ENCODE measurements at regions not wholly inside any gene's neighbourhood (a gene's known extent, or its start where the extent isn't known, plus 50 kb on each side); places are given as distances from the start of the nearest gene placed in this dataset.

DNA sequence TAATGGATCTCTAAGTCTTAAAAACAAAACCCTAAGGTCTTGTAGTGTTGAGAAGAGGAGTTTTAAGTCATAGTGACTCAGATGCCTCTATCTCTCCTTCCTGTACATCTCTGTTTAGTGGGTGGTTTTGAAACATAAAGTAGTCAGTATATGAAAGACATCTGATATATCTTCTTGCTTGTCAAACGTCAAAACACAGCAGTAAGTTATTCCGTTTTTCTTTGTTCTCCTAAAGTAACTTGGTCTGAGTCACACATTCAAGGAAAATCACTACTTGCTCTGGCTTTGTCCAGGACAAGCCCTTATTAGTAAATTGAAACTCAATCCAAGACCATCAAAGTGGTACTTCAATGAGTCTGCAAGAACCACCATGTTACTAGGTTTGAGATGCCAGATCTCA lies 1172.5 kb downstream of the BCL11B start:
- in situ Hi-C loops (cut with MboI; ENCODE audit: low sequenced_read_pairs): no loop called here
- Histone ChIP-seq H2BK5ac (ENCODE audit: low read depth, low read length, poor library complexity, severe bottlenecking) (no peak overlapping the region), H3K27me3 (ENCODE audit: control insufficient read depth, insufficient read depth, low read length) (no peaks in the 10 kb centered on the region), H3K4me2 (ENCODE audit: low read depth, low read length) (no peak overlapping the region), H3K4me1 (ENCODE audit: control insufficient read depth, insufficient read depth, low read length) (no peaks in the 10 kb centered on the region), H3K9me1 (ENCODE audit: insufficient read depth, low read length) (no peaks in the 10 kb centered on the region), H3K14ac (replicated peaks; ENCODE audit: low read depth, low read length) (no peak overlapping the region), H3K4ac (ENCODE audit: low read depth, low read length) (no peak overlapping the region), H4K91ac (ENCODE audit: insufficient read depth, low read depth, low read length) (no peak overlapping the region), H3K23ac (ENCODE audit: low read depth, low read length) (no peak overlapping the region), H3K9me3 (ENCODE audit: control insufficient read depth, insufficient read depth, low read length) (peaks cover 8% of the 10 kb centered on the region), H3K36me3 (ENCODE audit: control insufficient read depth, insufficient read depth, low read length) (no peaks in the 10 kb centered on the region), H4K8ac (ENCODE audit: low read depth in 2 of 2, low read length in 2 of 2) (no peak overlapping the region), H2BK20ac (ENCODE audit: low read depth, low read length) (no peak overlapping the region), H3K79me1 (ENCODE audit: low read depth in 1 of 2, low read length in 2 of 2) (no peaks in the 10 kb centered on the region), H3K27ac (ENCODE audit: insufficient read depth, low read length) (no peak overlapping the region), H2BK15ac (ENCODE audit: low read depth, low read length) (no peak overlapping the region), H4K5ac (ENCODE audit: low read depth, low read length) (no peak overlapping the region), H2AFZ (replicated peaks; ENCODE audit: low read length, poor library complexity) (no peak overlapping the region), H3K18ac (ENCODE audit: low read depth, low read length) (no peak overlapping the region), H2BK120ac (ENCODE audit: low read depth, low read length) (no peak overlapping the region), H3K56ac (ENCODE audit: extremely low read depth, insufficient read depth, low read length) (no peak overlapping the region), H3K9ac (ENCODE audit: low read depth, low read length) (no peak overlapping the region), H4K20me1 (ENCODE audit: insufficient read depth, low read length) (no peaks in the 10 kb centered on the region), H2AK9ac (replicated peaks; ENCODE audit: low read depth, low read length, poor library complexity) (no peak overlapping the region), H2AK5ac (ENCODE audit: low read depth, low read length) (no peak overlapping the region), H3K4me3 (ENCODE audit: insufficient read depth, low read depth, low read length) (no peak overlapping the region)
- no CpG with 5 or more reads among the region's 2 CpGs for WGBS, 2 experiments (ENCODE audit: extremely low coverage in 2 of 2, insufficient read length in 1 of 2)
- TF ChIP-seq FOS (IDR thresholded peaks at IDR 0.05; ENCODE audit: low read depth, low read length): no peak
- intact Hi-C loops (cut with micrococcal nuclease): no loop called here
- ChIA-PET POLR2A (ENCODE audit: unreplicated experiment) (no interaction called here), CTCF (no interaction called here)
- DNase-seq (no peak), ATAC-seq (ENCODE audit: low read depth) (no peak)
- no TSS peak for BruUV-seq (replicated peaks)
- dilution Hi-C loops (cut with HindIII; ENCODE audit: low sequenced_read_pairs, unreplicated experiment): no loop called here

All from IMR-90 (cell line).